GM21723 (cell line): ENCODE measurements at regions not wholly inside any gene's neighbourhood (a gene's known extent, or its start where the extent isn't known, plus 50 kb on each side); places are given as distances from the start of the nearest gene placed in this dataset.

Source experiments
- ATAC-seq: cut with Tn5 transposase; IDR thresholded peaks from one replicate; pipeline ENCODE4 v1.9.1; 2021; ENCODE audit warnings: mild to moderate bottlenecking, moderate library complexity; ENCODE audit not compliant: unreplicated experiment

DNA sequence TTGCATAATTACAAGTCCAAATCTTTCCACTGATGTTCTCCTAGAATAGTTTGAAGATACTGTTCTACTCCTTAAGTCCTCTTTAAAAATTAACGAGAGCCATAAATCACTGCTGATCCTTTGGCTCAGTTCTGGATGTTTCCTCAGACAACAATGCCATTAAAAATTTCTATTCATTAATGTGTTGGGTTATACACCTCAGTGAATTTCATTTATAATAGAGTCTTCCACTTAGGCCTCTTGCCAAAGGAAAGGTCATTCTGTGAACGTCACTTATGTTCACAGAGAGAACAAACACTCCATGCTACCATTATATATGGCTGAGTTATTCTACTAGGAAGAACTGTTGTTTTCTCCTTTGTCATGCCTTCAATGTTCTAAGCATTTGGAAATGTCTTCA is 1472.3 kb upstream of the CELF4 start:
- no peak for ATAC-seq

DNA sequence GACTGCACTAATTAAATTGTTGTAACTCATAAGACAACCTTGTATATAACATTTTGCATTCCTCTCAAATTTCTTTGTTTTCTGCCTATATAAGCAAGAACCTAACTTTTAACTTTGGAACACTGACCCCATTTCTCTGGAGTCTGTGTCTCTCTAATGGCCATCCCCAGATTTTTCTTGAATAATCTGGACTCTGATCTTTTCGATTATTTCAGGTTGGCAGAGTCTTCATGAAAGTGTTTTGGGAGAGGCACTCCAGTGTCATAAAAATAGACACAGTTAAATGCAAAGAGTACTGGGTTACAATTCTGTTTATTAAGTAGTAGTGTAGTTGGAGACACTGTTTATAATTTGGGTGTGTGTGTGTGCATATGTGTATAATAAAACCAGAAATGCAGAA is 1467.7 kb upstream of the CELF4 start:
- no peak for ATAC-seq

DNA sequence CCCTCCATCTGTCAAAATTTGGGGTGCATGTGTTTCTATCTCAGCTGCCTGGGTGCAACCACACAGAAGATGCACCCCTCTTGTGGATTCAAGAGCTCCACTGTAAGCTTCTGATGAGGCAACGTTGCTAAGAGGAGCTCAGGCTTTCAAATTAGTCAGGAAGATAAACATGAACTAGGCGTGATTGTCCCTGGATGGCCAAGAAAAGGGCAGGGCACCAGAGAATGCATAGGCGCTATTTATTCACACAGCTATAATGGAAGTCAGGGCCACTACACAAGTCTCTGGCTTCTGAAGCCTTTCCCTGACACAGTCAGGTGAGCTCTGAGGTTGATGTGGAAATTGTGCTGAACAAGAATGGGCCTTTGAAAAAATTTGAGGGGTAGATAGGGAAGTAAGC is 1466.0 kb upstream of the CELF4 start:
- ATAC-seq = no peak

DNA sequence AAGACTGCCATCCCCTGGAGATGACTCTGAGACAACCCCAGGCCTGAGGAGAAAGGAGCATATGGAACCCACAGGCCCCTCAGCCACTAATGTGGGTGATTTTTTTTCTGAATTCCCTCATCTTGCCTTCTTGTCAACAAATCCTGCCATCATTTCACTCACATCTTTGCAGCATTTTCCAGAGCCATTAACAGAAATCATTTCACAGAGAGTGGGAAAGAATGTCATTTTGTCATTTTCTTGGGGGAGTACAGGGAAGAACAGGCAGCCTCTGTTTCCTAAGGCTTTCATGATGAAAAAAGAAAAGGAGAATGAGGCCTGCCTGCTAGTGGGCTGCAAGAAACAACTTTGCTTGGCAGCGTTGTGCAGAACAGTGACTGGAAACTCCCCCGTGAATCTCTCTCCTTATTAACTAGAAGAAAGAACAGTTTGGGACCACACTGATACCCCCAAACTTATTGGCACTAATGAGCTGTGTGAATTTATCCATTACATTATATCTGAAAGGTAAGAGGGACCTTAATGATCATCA is 1464.6 kb upstream of the CELF4 start:
- no peak for ATAC-seq

DNA sequence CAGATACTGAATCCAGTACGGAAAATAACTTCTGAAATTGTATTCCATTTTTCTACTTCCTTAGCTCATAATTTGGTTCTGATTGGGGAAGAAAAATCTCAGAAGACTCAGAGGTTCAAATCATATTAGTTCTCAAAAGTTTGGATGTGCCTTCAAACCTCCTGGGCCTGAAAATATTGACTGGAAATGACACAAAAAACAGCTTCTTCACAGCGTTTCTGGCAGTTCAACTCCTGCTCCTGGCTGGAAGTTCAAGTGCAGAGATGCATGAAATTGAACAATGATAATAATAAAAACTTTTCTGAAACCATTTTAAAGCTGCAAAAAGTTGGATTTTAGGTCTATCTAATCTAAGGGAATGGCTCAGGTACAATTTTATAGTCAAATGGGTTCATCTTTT is 1459.9 kb upstream of the CELF4 start:
- ATAC-seq = no peak

DNA sequence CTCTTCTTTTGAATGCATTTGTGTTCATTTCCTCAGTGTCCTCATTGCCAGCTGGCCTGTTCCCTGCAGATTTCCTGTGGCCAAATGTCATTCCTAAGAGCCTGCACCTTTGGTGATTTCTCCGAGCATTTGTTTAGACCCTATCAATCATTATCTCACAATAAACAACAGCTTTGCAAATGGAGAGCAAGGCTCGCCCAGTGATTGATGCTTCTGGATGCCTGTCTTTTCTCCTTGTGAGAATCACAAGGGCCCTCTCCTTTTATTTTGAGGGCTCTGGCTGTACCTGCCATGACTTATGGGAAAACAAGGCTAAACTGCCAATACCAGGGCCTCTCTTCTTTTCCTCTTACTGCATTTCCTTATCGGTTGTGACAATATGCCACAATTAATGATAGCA is 1454.4 kb upstream of the CELF4 start:
- ATAC-seq = no peak

DNA sequence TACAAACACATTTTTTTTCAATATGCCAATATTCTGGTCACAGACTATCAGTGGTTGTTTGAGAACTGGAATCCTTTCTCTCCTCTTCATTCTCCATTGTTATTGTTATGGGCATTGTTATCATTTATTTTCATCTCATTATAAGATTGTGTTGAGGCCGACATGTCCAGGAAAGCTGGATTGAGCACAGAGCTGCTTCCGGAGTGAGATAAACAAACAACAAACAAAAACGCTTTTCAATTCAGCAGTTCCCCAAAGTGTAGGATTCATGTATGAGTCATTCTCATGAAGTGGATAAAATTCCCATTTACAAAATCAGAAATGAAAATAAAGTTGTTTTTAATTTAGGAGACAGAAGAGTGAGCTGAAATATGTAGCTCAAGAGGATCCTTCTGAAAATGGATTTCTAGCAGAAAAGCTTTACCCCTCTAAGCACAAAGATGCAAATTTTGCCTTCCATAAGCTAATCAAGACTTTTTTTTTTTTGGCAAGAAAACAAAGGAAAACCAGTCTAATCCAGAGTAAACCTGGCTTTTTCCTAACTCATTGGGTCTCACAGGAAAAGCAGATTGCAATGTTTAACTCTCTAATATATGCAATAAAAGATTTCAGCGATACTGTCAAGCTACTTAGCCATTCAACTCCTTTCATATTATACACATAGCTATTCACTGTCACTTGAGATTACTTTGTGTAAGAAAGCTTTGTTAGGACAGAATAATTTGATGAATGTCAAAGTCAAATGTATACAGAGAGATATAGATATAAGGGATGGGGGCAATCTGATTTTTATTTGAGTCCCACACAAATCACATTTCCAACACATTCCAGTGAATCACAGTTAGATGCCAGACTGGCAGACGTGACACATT is 1441.7 kb upstream of the CELF4 start:
- ATAC-seq = no peak

DNA sequence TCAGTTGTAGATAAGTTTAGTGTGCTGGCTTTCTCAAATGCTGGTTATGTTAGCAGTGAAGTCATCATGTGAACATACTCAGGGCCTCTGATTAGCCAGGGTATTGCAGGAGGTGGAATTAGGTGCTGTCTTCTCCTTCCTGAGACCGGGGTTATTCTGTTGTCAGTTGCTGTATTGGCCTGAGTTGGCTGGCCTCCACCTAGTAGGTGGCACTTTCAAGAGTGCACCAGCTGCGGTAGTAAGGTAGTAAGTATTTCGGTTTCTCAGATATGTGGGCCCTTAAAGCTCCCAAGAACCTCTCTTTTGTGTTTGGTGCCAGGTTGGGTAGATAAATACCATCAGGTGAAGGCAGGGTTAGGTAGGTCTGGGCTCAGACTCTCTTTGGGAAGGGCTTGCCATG is 1430.5 kb upstream of the CELF4 start:
- ATAC-seq = no peak

DNA sequence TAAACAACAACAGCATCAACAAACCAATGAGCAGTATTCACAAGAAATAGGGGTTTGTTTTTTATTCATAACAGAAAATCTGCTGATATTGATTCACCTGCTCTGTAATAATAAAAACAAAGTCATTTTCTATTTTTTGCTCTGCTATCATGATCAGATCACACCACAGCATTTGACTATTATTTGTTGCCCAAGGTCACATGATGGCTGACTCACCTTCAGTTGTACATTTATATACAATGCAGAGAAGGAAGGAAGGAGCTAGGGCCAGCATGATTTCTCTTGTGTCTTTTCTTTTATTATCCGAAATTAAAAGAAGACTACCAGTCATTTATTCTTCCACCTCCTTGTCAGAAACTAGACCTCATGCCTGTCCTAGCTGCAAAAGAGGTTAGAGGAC is 1427.7 kb upstream of the CELF4 start:
- no peak for ATAC-seq

DNA sequence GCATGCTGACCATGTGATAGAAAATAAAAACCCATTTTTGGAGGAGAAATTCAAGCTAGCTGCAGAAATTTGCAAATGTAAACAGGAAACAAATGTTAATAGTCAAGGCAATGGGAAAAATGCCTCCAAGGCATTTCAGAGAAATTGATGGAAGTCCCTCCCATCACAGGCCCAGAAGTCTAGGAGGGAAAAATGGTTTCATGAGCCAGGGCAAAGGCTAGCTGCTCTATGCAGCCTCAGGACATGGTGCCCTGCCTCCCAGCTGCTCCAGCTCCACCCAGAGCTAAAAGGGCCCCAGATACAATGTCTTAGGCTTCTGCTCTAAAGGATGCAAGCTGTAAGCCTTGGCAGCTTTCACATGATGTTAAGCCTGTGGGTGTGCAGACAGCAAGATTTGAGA is 1419.4 kb upstream of the CELF4 start:
- no peak for ATAC-seq

DNA sequence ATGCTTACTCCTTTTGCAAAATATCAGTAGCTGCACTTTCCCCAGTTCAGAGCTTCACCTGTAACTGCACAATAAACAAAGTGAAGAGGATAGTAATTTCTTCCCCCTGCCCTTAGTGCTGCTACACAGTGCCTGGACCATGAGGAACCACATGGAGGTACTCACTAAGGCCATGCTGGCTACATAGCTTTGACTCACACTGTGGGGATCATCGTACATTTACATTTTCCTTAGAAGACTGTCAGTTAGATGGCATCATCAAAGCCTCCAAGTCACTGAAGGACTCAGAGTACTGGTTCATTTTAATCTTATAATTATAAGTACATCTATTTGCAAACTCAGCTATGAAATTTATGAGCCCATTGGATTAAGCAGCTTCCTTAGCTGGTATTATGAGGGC is 1416.5 kb upstream of the CELF4 start:
- no peak for ATAC-seq

DNA sequence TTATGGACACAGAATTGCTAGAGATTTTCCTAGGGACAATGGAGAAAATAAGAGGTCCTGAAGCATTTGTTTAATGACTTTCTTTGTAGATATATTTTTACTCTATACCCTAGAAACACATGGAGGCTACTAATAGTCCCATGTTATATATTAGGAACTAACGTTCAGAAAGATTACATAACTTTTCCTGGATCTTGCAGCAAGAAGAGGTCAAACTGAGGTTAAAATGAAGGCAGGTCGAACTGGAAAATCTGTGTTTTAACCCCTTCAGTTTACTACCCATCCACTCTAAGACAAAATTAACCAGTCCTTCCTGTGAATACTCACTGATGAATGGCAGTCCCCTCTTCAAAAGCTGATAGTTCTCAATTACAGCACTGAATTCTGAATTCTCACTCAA is 1415.8 kb upstream of the CELF4 start:
- ATAC-seq = no peak

DNA sequence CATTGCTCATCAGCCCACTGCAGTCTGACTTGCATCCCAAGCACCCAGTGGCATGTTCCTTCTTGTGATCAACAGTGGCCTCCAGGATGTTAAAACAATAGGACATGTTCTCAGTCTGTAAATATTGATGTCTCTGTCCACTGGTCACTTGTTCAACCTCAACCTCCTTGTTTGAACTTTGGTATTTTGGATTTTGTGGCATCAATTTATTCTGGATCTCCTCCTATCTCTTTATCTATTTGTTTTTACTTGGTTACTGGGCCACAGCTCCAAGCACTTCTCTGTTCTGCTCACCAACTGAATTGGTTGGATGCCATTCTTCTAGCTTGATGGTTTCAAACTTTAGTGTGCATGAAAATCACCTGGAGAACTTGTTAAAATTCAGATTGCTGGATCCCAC is 1414.8 kb upstream of the CELF4 start:
- ATAC-seq = no peak

DNA sequence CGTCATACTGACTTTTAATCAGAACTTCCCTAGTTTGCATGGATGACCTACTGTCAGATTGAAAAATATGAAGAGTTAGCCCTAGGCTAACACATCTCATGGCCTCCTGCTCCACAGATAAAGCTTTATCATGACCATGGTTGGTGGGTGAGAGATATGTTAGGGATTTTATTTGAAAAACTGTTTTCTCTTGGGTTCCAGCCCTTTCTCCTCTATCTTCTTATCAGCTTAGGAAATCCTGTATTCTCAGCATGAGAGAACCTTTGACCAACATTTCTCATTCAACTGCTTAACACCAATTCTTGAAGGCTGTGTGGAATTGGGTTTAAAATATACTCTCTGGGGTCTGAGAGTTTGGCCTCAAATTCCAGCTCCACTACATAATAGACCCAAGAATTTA is 1407.0 kb upstream of the CELF4 start:
- no peak for ATAC-seq

DNA sequence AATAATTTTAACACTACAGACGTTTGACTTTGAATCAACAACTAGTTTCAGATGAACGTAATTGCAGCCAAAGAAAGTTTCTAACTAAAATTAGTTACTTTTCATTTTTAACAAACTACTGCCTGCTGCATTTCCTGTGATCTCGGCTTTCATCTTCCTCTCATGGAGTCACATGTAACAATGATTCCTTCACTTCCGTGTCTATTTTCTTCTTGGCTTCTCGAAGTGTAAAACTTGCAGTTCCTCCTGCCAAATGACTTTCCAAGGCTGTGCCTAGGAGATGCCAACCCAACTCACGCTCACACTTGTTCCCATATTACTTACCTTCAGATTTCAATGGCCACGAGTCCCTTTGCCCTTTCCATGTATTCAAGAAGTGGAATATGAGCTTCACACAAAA is 1406.3 kb upstream of the CELF4 start:
- no peak for ATAC-seq

DNA sequence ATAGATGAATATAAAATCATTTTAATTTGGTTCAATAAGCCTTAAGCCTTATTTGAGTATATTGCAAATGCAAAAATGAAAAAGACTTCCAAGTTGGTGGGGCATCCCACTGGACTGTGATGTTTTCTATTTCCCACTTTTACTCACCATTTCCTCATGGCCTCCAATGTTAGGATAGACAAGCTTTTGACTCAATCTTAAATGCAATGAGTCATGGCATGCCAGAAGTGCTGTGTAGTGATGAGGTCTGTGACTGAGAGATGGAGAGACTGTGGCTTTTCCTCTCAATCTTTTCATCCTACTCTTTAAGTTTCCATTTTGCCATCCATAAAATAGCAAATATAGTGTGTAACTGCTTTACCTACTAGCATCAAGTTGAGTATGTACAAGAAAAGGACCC is 1401.2 kb upstream of the CELF4 start:
- no peak for ATAC-seq

DNA sequence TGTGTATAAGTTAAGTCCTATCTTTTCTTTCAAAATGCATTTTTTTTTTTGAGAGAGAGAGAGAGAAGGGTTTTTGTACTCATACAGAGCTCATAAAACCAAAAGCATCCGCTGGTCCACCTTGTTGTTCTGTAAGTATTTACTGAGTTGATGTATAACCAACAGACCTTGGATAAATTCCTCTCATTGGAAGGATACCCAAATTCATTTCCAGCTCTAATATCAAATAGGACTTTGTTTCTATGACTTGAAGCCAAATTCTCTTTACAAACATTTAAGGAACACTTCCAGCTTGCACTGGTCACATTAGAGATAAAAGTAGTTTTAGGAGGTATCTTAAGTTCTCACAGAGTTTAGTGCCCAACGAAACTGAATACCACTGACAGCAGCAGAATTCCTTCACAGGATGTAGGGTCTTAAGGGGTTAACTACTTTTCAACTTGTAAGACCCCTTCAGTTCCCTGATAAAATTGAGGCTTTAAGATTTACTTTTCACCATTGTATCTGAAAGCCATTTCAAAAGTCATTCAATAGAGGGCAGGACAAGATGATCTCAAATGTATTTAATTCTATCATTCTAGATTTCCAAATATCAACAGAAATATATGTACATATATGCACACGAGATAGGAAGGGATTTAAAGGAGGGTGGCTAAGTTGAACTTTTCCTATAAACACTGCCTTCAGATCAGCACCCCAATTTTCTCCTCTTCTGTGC is 1398.5 kb upstream of the CELF4 start:
- ATAC-seq = no peak

DNA sequence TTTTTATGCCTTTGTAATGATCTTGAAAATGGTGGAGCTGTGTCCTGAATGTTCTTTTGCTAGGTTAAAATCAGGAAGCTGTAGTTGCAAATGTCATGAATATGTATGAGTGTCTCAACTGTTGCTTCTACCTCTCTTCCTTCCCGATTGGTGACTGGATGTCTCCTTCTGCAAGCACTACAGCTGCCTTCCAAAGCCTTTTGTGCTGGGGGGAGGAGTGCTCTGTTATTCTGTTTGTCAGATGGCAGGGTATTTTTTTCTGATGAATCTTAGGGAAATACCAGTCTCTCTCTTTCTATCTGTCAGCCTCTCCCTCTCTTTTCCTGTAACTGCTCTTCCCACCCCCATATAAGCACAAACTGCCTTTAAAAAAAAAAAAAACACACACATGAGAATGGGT is 1396.3 kb upstream of the CELF4 start:
- ATAC-seq = no peak

DNA sequence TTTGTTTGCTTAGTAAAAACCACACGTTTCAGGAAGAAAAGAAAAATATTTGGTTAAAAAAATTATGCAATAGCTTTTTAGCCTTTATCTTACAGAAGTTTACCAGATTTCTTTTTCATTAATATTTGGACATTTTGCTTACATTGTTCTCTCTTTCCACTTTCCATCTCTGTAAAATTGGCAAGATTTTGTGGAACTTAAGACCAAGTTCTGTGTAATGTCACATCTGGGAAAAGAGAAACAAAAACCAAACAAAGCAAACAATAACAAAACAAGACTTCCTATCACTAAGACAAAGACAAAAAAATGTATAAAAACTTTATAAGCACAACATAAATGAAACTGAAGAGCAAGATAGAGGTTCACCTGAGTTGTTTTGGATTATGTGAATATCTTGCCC is 1392.1 kb upstream of the CELF4 start:
- ATAC-seq = no peak

DNA sequence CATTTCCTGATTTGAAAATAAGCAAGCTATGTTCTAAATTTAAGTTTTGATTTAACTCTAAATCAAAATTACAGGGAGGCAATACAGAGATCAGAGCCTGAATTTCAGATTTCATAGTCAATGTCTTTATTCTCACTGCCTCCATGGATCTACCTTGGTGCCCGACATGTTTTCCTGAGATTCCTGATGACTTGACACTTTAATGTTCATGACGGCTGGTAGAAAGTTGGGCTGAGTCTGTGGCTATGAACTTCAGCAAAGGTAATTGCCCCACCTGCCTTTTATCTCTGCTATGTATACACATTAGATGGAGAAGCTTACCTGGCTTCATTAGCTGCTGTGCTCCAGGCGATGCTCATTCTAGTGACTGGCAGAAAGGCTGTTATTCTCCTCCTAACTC is 1390.5 kb upstream of the CELF4 start:
- no peak for ATAC-seq

DNA sequence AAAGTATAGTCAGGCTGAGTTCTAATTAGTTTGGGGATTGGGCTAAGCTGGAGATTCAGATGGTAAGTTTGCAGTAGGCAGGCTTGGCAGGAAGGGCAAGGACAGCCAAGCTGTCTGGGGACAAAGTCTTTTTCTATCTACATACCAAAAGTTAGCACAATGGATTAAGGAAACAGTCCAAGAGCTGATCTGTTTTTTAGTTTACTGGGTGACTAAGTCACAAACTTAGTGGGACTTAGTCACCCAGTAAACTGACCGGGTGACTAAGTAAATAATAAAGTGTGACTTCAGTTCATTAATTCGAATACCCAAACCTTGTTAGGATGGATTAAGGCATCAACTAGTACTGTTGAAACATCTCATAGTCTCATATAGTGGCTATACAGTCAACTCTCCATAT is 1386.0 kb upstream of the CELF4 start:
- no peak for ATAC-seq

DNA sequence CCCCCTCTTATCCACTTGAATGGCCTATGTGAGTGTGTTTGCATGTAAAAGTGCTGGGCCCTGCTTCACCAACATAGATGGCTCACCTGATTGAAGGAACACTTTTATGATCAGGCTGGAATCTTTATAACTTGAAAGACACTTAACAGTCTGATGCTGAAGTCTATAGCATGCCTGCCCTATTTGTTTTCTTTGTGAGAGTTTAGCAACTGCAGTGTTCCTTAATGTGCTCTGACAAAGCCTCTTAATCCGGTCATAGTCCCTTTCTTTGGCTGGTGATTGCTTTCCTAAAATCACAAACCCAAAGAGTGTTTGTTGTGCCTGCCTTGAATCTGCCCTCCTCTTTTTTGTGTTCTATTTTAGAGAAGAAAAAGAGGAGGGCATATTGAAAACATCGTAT is 1382.8 kb upstream of the CELF4 start:
- no peak for ATAC-seq
